ENCODE measurements at regions not wholly inside any gene's neighbourhood (a gene's known extent, or its start where the extent isn't known, plus 50 kb on each side); places are given as distances from the start of the nearest gene placed in this dataset.

- peaks cover under 1 to 3% (median 2%) of the 10 kb centered on the region in 3 donors for H3K9me3 ChIP-seq (ENCODE audit: control extremely low read depth in 1 of 3, control insufficient read depth in 2 of 3, insufficient read depth in 1 of 3, low read length in 2 of 3)
- peaks cover 4% of the 10 kb centered on the region for H3K9me3 Mint-ChIP-seq (ENCODE audit: insufficient read depth)
- CTCF ChIA-PET, result no interaction called here
These were observed 91.0 kb downstream of the NPAP1 start for GRCh38 chr15:24766511-24767133.

GRCh38 chr15:24772266-24772665, 96.7 kb downstream of the NPAP1 start:
- TF ChIP-seq EZH2 (IDR thresholded peaks at IDR 0.05; ENCODE audit: borderline replicate concordance, insufficient read depth, low read depth, low read length, poor library complexity, severe bottlenecking) (no peak), CTCF (IDR thresholded peaks at IDR 0.05) (no peak)
- Histone ChIP-seq H4K20me1 (ENCODE audit: control insufficient read depth, insufficient read depth, low read length, poor library complexity, severe bottlenecking) (no peaks in the 10 kb centered on the region), H3K79me2 (ENCODE audit: control insufficient read depth, insufficient read depth, low read length) (no peaks in the 10 kb centered on the region), H3K4me1 (ENCODE audit: control insufficient read depth in 2 of 2, insufficient read depth in 2 of 2, low read length in 2 of 2) (no peaks in the 10 kb centered on the region), H3K9ac (ENCODE audit: low read length) (peak overlapping the region; percentile 41), H3K9me3 (ENCODE audit: control extremely low read depth in 1 of 3, control insufficient read depth in 2 of 3, insufficient read depth in 1 of 3, low read length in 2 of 3) (peaks cover 2 to 20% (median 18%) of the 10 kb centered on the region in 3 donors), H3K27ac (ENCODE audit: low read length in 2 of 2) (no peak overlapping the region), H3K36me3 (replicated peaks in 1 of 2; ENCODE audit: control extremely low read depth in 1 of 2, control insufficient read depth in 1 of 2, extremely low read depth in 1 of 2, insufficient read depth in 2 of 2, low read length in 1 of 2) (no peaks in the 10 kb centered on the region), H3K4me3 (ENCODE audit: control extremely low read depth in 1 of 5, extremely low read depth in 1 of 5, insufficient read depth in 1 of 5, low read depth in 2 of 5, low read length in 4 of 5) (peak overlapping the region in 1 of 5 experiments; percentile 34), H3K27me3 (replicated peaks in 1 of 4; ENCODE audit: control extremely low read depth in 1 of 4, control insufficient read depth in 3 of 4, insufficient read depth in 4 of 4, low read length in 3 of 4) (no peaks in the 10 kb centered on the region), H3K4me2 (replicated peaks; ENCODE audit: low read depth, low read length, poor library complexity, severe bottlenecking) (peak overlapping the region; percentile 51), H2AFZ (ENCODE audit: insufficient read depth, low read depth, low read length, poor library complexity, severe bottlenecking) (no peak overlapping the region)
- 86% methylated on average over 1 of the region's 6 CpGs for WGBS (ENCODE audit: insufficient coverage)
- ChIA-PET POLR2A (no interaction called here), CTCF (no interaction called here)
- Mint-ChIP-seq H3K27ac (no peak overlapping the region), H3K9me3 (ENCODE audit: insufficient read depth) (peaks cover 18% of the 10 kb centered on the region), H3K4me1 (peaks cover 3% of the 10 kb centered on the region), H3K27me3 (no peaks in the 10 kb centered on the region), H3K4me3 (no peak overlapping the region)
- DNase-seq (no peak), ATAC-seq (ENCODE audit: low read depth) (no peak)
- intact Hi-C loops (cut with micrococcal nuclease), result no loop called here

More at GRCh38 chr15:24766511-24767133, 91.0 kb downstream of the NPAP1 start:
- ATAC-seq (ENCODE audit: low read depth) (no peak), DNase-seq (no peak)
- no peak overlapping the region for H3K4me2 ChIP-seq (replicated peaks; ENCODE audit: low read depth, low read length, poor library complexity, severe bottlenecking)
- no peaks in the 10 kb centered on the region for H3K36me3 ChIP-seq (replicated peaks in 1 of 2; ENCODE audit: control extremely low read depth in 1 of 2, control insufficient read depth in 1 of 2, extremely low read depth in 1 of 2, insufficient read depth in 2 of 2, low read length in 1 of 2)
- H3K27me3 Mint-ChIP-seq, result no peaks in the 10 kb centered on the region
- no peak overlapping the region for H3K4me3 ChIP-seq (ENCODE audit: control extremely low read depth in 1 of 5, extremely low read depth in 1 of 5, insufficient read depth in 1 of 5, low read depth in 2 of 5, low read length in 4 of 5)
- no peak overlapping the region for H3K27ac ChIP-seq (ENCODE audit: low read length in 2 of 2)
- POLR2A ChIA-PET, result no interaction called here
- no peaks in the 10 kb centered on the region for H4K20me1 ChIP-seq (ENCODE audit: control insufficient read depth, insufficient read depth, low read length, poor library complexity, severe bottlenecking)
- no peak overlapping the region for H3K4me3 Mint-ChIP-seq
- no CpG with 5 or more reads among the region's 1 CpG for WGBS (ENCODE audit: insufficient coverage)
- no peaks in the 10 kb centered on the region for H3K4me1 Mint-ChIP-seq
- TF ChIP-seq EZH2 (IDR thresholded peaks at IDR 0.05; ENCODE audit: borderline replicate concordance, insufficient read depth, low read depth, low read length, poor library complexity, severe bottlenecking) (no peak), CTCF (IDR thresholded peaks at IDR 0.05) (no peak)
- H3K9ac ChIP-seq (ENCODE audit: low read length), result no peak overlapping the region
- H2AFZ ChIP-seq (ENCODE audit: insufficient read depth, low read depth, low read length, poor library complexity, severe bottlenecking), result no peak overlapping the region
- H3K27me3 ChIP-seq (replicated peaks in 1 of 4; ENCODE audit: control extremely low read depth in 1 of 4, control insufficient read depth in 3 of 4, insufficient read depth in 4 of 4, low read length in 3 of 4), result no peaks in the 10 kb centered on the region
- H3K79me2 ChIP-seq (ENCODE audit: control insufficient read depth, insufficient read depth, low read length), result no peaks in the 10 kb centered on the region
- H3K4me1 ChIP-seq (ENCODE audit: control insufficient read depth in 2 of 2, insufficient read depth in 2 of 2, low read length in 2 of 2), result no peaks in the 10 kb centered on the region
- intact Hi-C loops (cut with micrococcal nuclease), result no loop called here
- H3K27ac Mint-ChIP-seq, result no peak overlapping the region
